ENCODE measurements at regions not wholly inside any gene's neighbourhood (a gene's known extent, or its start where the extent isn't known, plus 50 kb on each side); places are given as distances from the start of the nearest gene placed in this dataset.

DNA sequence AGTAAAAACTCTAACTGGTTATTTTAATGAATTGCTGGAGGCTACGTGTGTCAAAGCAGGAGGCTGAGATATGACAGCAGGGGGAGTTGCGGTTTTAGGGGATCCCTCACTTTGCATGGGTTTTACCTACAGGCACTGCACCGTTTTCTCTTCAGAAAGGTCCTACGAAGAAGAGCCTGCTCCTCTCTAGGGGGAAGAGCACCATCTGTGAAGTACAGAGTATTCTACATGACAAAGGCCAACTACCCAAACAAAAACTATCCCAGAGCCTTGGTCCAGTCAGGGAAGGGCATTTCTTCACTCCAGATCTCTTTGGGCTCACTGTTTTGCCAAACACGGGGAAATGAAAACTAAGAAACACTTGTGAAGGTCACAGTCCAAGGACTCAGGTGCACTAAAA is 696.7 kb upstream of the SOX11 start:
- DNase-seq (ENCODE audit: extremely low spot score, unreplicated experiment): no peak
- no peak overlapping the region for H3K27ac Mint-ChIP-seq (ENCODE audit: unreplicated experiment)
- peaks cover 2% of the 10 kb centered on the region for H3K27me3 Mint-ChIP-seq (ENCODE audit: unreplicated experiment)
- no peaks in the 10 kb centered on the region for H3K4me1 Mint-ChIP-seq (ENCODE audit: unreplicated experiment)
- no peak overlapping the region for H3K4me3 Mint-ChIP-seq (ENCODE audit: unreplicated experiment)
- no peaks in the 10 kb centered on the region for H3K36me3 Mint-ChIP-seq (ENCODE audit: unreplicated experiment)
- no peaks in the 10 kb centered on the region for H3K9me3 Mint-ChIP-seq (ENCODE audit: unreplicated experiment)
- TF ChIP-seq, protein P1, sequence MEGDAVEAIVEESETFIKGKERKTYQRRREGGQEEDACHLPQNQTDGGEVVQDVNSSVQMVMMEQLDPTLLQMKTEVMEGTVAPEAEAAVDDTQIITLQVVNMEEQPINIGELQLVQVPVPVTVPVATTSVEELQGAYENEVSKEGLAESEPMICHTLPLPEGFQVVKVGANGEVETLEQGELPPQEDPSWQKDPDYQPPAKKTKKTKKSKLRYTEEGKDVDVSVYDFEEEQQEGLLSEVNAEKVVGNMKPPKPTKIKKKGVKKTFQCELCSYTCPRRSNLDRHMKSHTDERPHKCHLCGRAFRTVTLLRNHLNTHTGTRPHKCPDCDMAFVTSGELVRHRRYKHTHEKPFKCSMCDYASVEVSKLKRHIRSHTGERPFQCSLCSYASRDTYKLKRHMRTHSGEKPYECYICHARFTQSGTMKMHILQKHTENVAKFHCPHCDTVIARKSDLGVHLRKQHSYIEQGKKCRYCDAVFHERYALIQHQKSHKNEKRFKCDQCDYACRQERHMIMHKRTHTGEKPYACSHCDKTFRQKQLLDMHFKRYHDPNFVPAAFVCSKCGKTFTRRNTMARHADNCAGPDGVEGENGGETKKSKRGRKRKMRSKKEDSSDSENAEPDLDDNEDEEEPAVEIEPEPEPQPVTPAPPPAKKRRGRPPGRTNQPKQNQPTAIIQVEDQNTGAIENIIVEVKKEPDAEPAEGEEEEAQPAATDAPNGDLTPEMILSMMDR (IDR thresholded peaks at IDR 0.05): no peak

GRCh38 chr2:5007596-5007995 is 684.6 kb upstream of the SOX11 start:
- Mint-ChIP-seq H3K27me3 (ENCODE audit: unreplicated experiment) (no peaks in the 10 kb centered on the region), H3K4me1 (ENCODE audit: unreplicated experiment) (no peaks in the 10 kb centered on the region), H3K36me3 (ENCODE audit: unreplicated experiment) (no peaks in the 10 kb centered on the region), H3K4me3 (ENCODE audit: unreplicated experiment) (no peak overlapping the region), H3K9me3 (ENCODE audit: unreplicated experiment) (peaks cover 13% of the 10 kb centered on the region), H3K27ac (ENCODE audit: unreplicated experiment) (no peak overlapping the region)
- no peak for DNase-seq (ENCODE audit: extremely low spot score, unreplicated experiment)
- TF ChIP-seq, protein P1 (IDR thresholded peaks at IDR 0.05): no peak

DNA sequence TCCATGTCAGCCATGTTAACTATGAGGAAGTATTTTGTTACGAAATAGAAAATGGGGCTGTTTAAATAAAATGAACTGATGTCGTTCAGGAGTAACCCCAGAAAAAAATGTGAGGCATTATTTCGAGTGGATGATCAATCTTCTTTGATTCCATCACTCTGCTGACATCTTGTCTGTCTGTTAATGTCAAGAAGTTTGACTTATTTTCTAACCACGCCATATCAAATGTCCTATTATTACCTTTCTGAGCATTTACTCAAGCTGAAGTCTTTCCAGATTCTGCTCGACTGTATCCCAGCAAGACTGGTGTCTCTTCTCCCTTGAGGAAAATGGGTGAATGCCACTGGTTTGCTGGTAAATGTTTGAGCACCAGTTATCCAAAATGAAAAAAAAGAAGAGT is 672.9 kb upstream of the SOX11 start:
- Mint-ChIP-seq H3K4me1 (ENCODE audit: unreplicated experiment) (no peaks in the 10 kb centered on the region), H3K4me3 (ENCODE audit: unreplicated experiment) (no peak overlapping the region), H3K27me3 (ENCODE audit: unreplicated experiment) (no peaks in the 10 kb centered on the region), H3K9me3 (ENCODE audit: unreplicated experiment) (peaks cover 32% of the 10 kb centered on the region), H3K27ac (ENCODE audit: unreplicated experiment) (no peak overlapping the region), H3K36me3 (ENCODE audit: unreplicated experiment) (no peaks in the 10 kb centered on the region)
- TF ChIP-seq, protein P1 (IDR thresholded peaks at IDR 0.05): no peak
- DNase-seq (ENCODE audit: extremely low spot score, unreplicated experiment): no peak

DNA sequence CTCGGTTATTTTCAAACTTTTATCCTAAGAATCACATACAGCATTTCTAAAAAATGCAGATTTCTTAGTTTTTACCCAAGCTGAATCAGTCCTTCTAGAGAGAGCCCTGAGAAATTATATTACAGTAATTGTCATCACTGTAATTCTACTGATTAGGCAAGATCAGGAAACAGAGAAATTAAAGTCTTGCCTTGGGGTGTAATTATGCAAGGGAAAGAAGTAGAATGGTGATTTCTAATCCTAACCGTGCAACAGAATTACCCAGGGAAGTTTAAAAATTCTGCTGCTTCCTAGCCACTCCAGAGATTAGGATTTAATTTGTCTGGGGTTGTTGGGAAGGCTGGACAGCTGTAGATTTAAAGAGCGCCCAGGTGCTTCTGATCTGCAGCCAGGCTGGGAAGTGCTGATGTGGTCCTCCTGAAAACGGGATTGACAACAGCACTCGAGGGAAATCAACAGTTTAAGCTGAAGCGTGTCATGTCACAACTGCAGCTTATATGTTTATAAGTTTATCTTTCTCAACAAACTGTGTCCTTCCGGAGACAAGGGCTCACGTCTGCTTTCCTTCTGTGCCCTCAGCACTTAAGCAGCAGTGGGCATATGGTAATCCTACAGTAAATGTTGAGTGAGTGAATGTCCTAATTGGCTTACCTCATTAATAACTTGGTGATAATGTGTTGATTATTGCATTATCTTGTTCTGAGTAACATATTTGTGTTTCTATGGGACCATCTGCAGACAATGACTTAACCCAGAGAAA is 671.9 kb upstream of the SOX11 start:
- no peaks in the 10 kb centered on the region for H3K4me1 Mint-ChIP-seq (ENCODE audit: unreplicated experiment)
- H3K27ac Mint-ChIP-seq (ENCODE audit: unreplicated experiment): no peak overlapping the region
- H3K4me3 Mint-ChIP-seq (ENCODE audit: unreplicated experiment): no peak overlapping the region
- no peaks in the 10 kb centered on the region for H3K27me3 Mint-ChIP-seq (ENCODE audit: unreplicated experiment)
- H3K9me3 Mint-ChIP-seq (ENCODE audit: unreplicated experiment): peaks cover 32% of the 10 kb centered on the region
- H3K36me3 Mint-ChIP-seq (ENCODE audit: unreplicated experiment): no peaks in the 10 kb centered on the region
- DNase-seq (ENCODE audit: extremely low spot score, unreplicated experiment): no peak
- TF ChIP-seq, protein P1 (IDR thresholded peaks at IDR 0.05): no peak

- TF ChIP-seq, protein P1 (IDR thresholded peaks at IDR 0.05): no peak
- Mint-ChIP-seq H3K4me1 (ENCODE audit: unreplicated experiment) (no peaks in the 10 kb centered on the region), H3K27ac (ENCODE audit: unreplicated experiment) (no peak overlapping the region), H3K36me3 (ENCODE audit: unreplicated experiment) (no peaks in the 10 kb centered on the region), H3K9me3 (ENCODE audit: unreplicated experiment) (peaks cover 35% of the 10 kb centered on the region), H3K27me3 (ENCODE audit: unreplicated experiment) (no peaks in the 10 kb centered on the region), H3K4me3 (ENCODE audit: unreplicated experiment) (no peak overlapping the region)
- DNase-seq (ENCODE audit: extremely low spot score, unreplicated experiment): no peak
Measured at GRCh38 chr2:5021136-5021535, 671.0 kb upstream of the SOX11 start.

Measured in osteocyte (in vitro differentiated cells).